ENCODE measurements at regions not wholly inside any gene's neighbourhood (a gene's known extent, or its start where the extent isn't known, plus 50 kb on each side); places are given as distances from the start of the nearest gene placed in this dataset.

DNA sequence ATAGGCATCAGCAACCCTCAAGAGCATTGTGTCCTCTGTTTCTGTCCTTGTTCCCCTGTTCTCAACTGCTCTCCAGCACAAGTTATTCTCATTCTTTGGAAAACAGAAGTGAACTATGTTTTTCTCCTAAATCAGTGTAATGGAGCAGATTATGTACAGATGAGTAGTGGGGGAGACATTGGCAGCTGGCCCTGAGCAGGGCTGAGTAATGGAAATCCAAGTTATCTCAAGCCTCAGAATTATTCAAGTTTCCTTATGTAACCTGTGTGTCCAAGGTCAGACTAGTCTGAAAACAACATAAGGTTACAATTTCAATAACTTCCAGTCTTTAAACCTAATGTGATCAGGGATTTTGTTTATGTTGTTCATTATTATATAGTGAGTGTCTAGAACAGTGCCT, 116.1 kb upstream of the FUT8 start:
- TF ChIP-seq CTCF (IDR thresholded peaks at IDR 0.05; ENCODE audit: low read depth, low read length, missing input control) (no peak), ATF3 (IDR thresholded peaks at IDR 0.05) (no peak), REST (IDR thresholded peaks at IDR 0.05) (no peak), JUND (IDR thresholded peaks at IDR 0.05) (no peak), GABPA (IDR thresholded peaks at IDR 0.05 in 1 of 2, conservative IDR thresholded peaks at IDR 0.05 in 1 of 2) (no peak), MAX (IDR thresholded peaks at IDR 0.05) (no peak), TAF1 (conservative IDR thresholded peaks at IDR 0.05) (no peak), RAD21 (IDR thresholded peaks at IDR 0.05) (no peak)
